ENCODE measurements at regions not wholly inside any gene's neighbourhood (a gene's known extent, or its start where the extent isn't known, plus 50 kb on each side); places are given as distances from the start of the nearest gene placed in this dataset.

- no peaks in the 10 kb centered on the region for H3K4me1 ChIP-seq
- no peak overlapping the region for H3K9ac ChIP-seq
- H3K27ac ChIP-seq = no peak overlapping the region
- no peak overlapping the region for H3K4me2 ChIP-seq
- peaks cover 13 to 24% (median 19%) of the 10 kb centered on the region in 11 experiments for H3K9me3 ChIP-seq (replicated peaks in 1 of 11)
- H3K27me3 ChIP-seq = no peaks in the 10 kb centered on the region
- no peaks in the 10 kb centered on the region for H4K20me1 ChIP-seq
- TF ChIP-seq Cebpa-rat (IDR thresholded peaks at IDR 0.05) = no peak
- H3K4me3 ChIP-seq = no peak overlapping the region
- no peaks in the 10 kb centered on the region for H3K36me3 ChIP-seq
Measured at GRCh38 chr2:80930777-80931176, 626.2 kb upstream of the LRRTM1 start.

GRCh38 chr2:80926168-80926567 lies 621.6 kb upstream of the LRRTM1 start:
- H4K20me1 ChIP-seq = no peaks in the 10 kb centered on the region
- H3K4me3 ChIP-seq = no peak overlapping the region
- H3K36me3 ChIP-seq = no peaks in the 10 kb centered on the region
- no peak overlapping the region for H3K9ac ChIP-seq
- H3K9me3 ChIP-seq (replicated peaks in 1 of 11) = peaks cover 13 to 24% (median 19%) of the 10 kb centered on the region in 11 experiments
- TF ChIP-seq Cebpa-rat (IDR thresholded peaks at IDR 0.05) = no peak
- no peaks in the 10 kb centered on the region for H3K4me1 ChIP-seq
- H3K27ac ChIP-seq = no peak overlapping the region
- H3K4me2 ChIP-seq = no peak overlapping the region
- H3K27me3 ChIP-seq = no peaks in the 10 kb centered on the region

GRCh38 chr2:80896576-80896975 lies 592.0 kb upstream of the LRRTM1 start:
- Histone ChIP-seq H3K9me3 (replicated peaks in 1 of 11) (no peaks in the 10 kb centered on the region), H3K36me3 (no peaks in the 10 kb centered on the region), H3K4me1 (no peaks in the 10 kb centered on the region), H3K4me3 (no peak overlapping the region), H3K4me2 (no peak overlapping the region), H3K27me3 (no peaks in the 10 kb centered on the region), H3K9ac (no peak overlapping the region), H4K20me1 (no peaks in the 10 kb centered on the region), H3K27ac (no peak overlapping the region)
- TF ChIP-seq Cebpa-rat (IDR thresholded peaks at IDR 0.05) = no peak

- no peaks in the 10 kb centered on the region for H3K4me1 ChIP-seq
- H3K27ac ChIP-seq = no peak overlapping the region
- no peak overlapping the region for H3K4me3 ChIP-seq
- no peak overlapping the region for H3K4me2 ChIP-seq
- H3K36me3 ChIP-seq = no peaks in the 10 kb centered on the region
- no peaks in the 10 kb centered on the region for H4K20me1 ChIP-seq
- no peaks in the 10 kb centered on the region for H3K27me3 ChIP-seq
- no peak overlapping the region for H3K9ac ChIP-seq
- H3K9me3 ChIP-seq (replicated peaks in 1 of 11) = no peaks in the 10 kb centered on the region
- no peak for TF ChIP-seq Cebpa-rat (IDR thresholded peaks at IDR 0.05)
Measured at GRCh38 chr2:80894486-80894885, 589.9 kb upstream of the LRRTM1 start.

- Histone ChIP-seq H3K4me2 (no peak overlapping the region), H3K27ac (no peak overlapping the region), H3K9me3 (replicated peaks in 1 of 11) (no peaks in the 10 kb centered on the region), H3K9ac (no peak overlapping the region), H3K4me1 (no peaks in the 10 kb centered on the region), H3K36me3 (no peaks in the 10 kb centered on the region), H3K27me3 (no peaks in the 10 kb centered on the region), H4K20me1 (no peaks in the 10 kb centered on the region), H3K4me3 (no peak overlapping the region)
- TF ChIP-seq Cebpa-rat (IDR thresholded peaks at IDR 0.05) = no peak
Measured at GRCh38 chr2:80893711-80894110, 589.2 kb upstream of the LRRTM1 start.

- no peak overlapping the region for H3K9ac ChIP-seq
- no peaks in the 10 kb centered on the region for H4K20me1 ChIP-seq
- no peaks in the 10 kb centered on the region for H3K36me3 ChIP-seq
- H3K27ac ChIP-seq = no peak overlapping the region
- TF ChIP-seq Cebpa-rat (IDR thresholded peaks at IDR 0.05) = no peak
- H3K27me3 ChIP-seq = no peaks in the 10 kb centered on the region
- H3K4me1 ChIP-seq = no peaks in the 10 kb centered on the region
- H3K4me3 ChIP-seq = no peak overlapping the region
- no peak overlapping the region for H3K4me2 ChIP-seq
- H3K9me3 ChIP-seq (replicated peaks in 1 of 11) = no peaks in the 10 kb centered on the region
Measured at GRCh38 chr2:80889009-80889408, 584.5 kb upstream of the LRRTM1 start.

GRCh38 chr2:80887841-80888378 lies 583.4 kb upstream of the LRRTM1 start:
- no peak overlapping the region for H3K27ac ChIP-seq
- no peak overlapping the region for H3K4me2 ChIP-seq
- no peak overlapping the region for H3K4me3 ChIP-seq
- H4K20me1 ChIP-seq = no peaks in the 10 kb centered on the region
- no peaks in the 10 kb centered on the region for H3K36me3 ChIP-seq
- TF ChIP-seq Cebpa-rat (IDR thresholded peaks at IDR 0.05) = no peak
- no peaks in the 10 kb centered on the region for H3K9me3 ChIP-seq (replicated peaks in 1 of 11)
- H3K9ac ChIP-seq = no peak overlapping the region
- no peaks in the 10 kb centered on the region for H3K4me1 ChIP-seq
- no peaks in the 10 kb centered on the region for H3K27me3 ChIP-seq

- Histone ChIP-seq H3K27ac (no peak overlapping the region), H3K9me3 (replicated peaks in 1 of 11) (no peaks in the 10 kb centered on the region), H4K20me1 (no peaks in the 10 kb centered on the region), H3K9ac (no peak overlapping the region), H3K4me3 (no peak overlapping the region), H3K4me1 (no peaks in the 10 kb centered on the region), H3K36me3 (no peaks in the 10 kb centered on the region), H3K4me2 (no peak overlapping the region), H3K27me3 (no peaks in the 10 kb centered on the region)
- no peak for TF ChIP-seq Cebpa-rat (IDR thresholded peaks at IDR 0.05)
Measured at GRCh38 chr2:80874374-80874773, 569.8 kb upstream of the LRRTM1 start.

- Histone ChIP-seq H3K4me2 (no peak overlapping the region), H3K27ac (no peak overlapping the region), H3K9me3 (replicated peaks in 1 of 11) (no peaks in the 10 kb centered on the region), H4K20me1 (no peaks in the 10 kb centered on the region), H3K36me3 (no peaks in the 10 kb centered on the region), H3K4me3 (no peak overlapping the region), H3K27me3 (no peaks in the 10 kb centered on the region), H3K9ac (no peak overlapping the region), H3K4me1 (no peaks in the 10 kb centered on the region)
- no peak for TF ChIP-seq Cebpa-rat (IDR thresholded peaks at IDR 0.05)
Measured at GRCh38 chr2:80869858-80870438, 565.4 kb upstream of the LRRTM1 start.

- Histone ChIP-seq H3K36me3 (no peaks in the 10 kb centered on the region), H3K9me3 (replicated peaks in 1 of 11) (no peaks in the 10 kb centered on the region), H4K20me1 (no peaks in the 10 kb centered on the region), H3K4me2 (peak overlapping the region in 7 of 11 experiments; percentile 30 to 57 (median 47); a peak in 12 of 22 replicates), H3K27me3 (no peaks in the 10 kb centered on the region), H3K9ac (no peak overlapping the region), H3K27ac (no peak overlapping the region), H3K4me3 (no peak overlapping the region), H3K4me1 (peaks cover 0 to 16% (median 10%) of the 10 kb centered on the region in 10 experiments; a peak in 17 of 20 replicates)
- TF ChIP-seq Cebpa-rat (IDR thresholded peaks at IDR 0.05) = no peak
Measured at GRCh38 chr2:80863147-80863714, 558.7 kb upstream of the LRRTM1 start.
